ENCODE measurements at regions not wholly inside any gene's neighbourhood (a gene's known extent, or its start where the extent isn't known, plus 50 kb on each side); places are given as distances from the start of the nearest gene placed in this dataset.

DNA sequence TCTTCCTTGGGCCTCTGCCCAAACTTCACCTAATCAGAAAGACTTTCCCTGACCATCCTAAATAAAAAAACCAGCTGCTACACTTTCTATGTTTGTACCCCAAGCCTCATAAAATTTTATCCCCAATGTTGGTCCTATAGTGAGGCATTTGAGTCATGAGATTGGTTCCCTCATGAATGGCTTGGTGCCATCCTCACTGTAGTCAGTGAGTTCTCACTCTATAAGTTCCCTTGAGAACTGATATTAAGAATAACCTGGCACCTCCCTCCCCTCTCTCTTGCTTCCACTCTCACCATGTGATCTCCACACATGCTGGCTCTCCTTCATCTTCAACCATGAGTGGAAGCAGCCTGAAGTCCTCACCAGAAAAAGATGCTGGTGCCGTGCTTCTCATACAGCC is 316.9 kb upstream of the PRDM1 start:
- Histone ChIP-seq H3K27me3 (ENCODE audit: control insufficient read depth, insufficient read depth, low read length) (no peaks in the 10 kb centered on the region), H3K4me1 (ENCODE audit: control insufficient read depth, insufficient read depth, low read length) (no peaks in the 10 kb centered on the region), H3K4me3 (ENCODE audit: low read length) (no peak overlapping the region), H3K36me3 (ENCODE audit: control insufficient read depth, insufficient read depth, low read length) (no peaks in the 10 kb centered on the region), H3K9me3 (ENCODE audit: control insufficient read depth, insufficient read depth, low read length) (no peaks in the 10 kb centered on the region), H3K27ac (ENCODE audit: low read length) (no peak overlapping the region)
- Mint-ChIP-seq H3K4me1 (no peaks in the 10 kb centered on the region), H3K27ac (no peak overlapping the region), H3K9me3 (no peaks in the 10 kb centered on the region), H3K36me3 (no peaks in the 10 kb centered on the region), H3K4me3 (no peak overlapping the region), H3K27me3 (ENCODE audit: low read depth in 2 of 2) (peaks cover 0 to 10% of the 10 kb centered on the region in 2 donors)
- TF ChIP-seq, protein P1, sequence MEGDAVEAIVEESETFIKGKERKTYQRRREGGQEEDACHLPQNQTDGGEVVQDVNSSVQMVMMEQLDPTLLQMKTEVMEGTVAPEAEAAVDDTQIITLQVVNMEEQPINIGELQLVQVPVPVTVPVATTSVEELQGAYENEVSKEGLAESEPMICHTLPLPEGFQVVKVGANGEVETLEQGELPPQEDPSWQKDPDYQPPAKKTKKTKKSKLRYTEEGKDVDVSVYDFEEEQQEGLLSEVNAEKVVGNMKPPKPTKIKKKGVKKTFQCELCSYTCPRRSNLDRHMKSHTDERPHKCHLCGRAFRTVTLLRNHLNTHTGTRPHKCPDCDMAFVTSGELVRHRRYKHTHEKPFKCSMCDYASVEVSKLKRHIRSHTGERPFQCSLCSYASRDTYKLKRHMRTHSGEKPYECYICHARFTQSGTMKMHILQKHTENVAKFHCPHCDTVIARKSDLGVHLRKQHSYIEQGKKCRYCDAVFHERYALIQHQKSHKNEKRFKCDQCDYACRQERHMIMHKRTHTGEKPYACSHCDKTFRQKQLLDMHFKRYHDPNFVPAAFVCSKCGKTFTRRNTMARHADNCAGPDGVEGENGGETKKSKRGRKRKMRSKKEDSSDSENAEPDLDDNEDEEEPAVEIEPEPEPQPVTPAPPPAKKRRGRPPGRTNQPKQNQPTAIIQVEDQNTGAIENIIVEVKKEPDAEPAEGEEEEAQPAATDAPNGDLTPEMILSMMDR (IDR thresholded peaks at IDR 0.05): no peak
- intact Hi-C loops (cut with micrococcal nuclease): no loop called here
- 80% methylated on average over 1 of the region's 1 CpG for WGBS (ENCODE audit: insufficient coverage)
- no peak for ATAC-seq
- DNase-seq: no peak

DNA sequence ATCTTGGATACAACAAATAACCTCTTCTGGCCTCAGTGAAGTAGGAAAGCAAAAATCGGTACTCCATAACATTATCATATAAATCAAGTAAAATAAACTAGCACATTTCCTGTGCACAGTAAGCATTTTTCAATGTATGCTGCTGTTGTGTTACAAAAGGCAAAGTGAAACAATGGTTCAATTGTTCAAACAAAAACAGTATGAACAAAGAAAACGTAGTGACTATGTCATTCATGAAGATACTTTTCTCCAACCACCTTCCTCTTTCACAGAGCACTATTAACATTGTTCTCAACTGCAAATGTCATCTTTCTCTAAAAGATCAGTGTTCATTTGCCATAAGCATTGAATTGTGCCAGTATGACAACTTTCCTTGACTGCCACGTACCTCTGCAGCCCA is 318.6 kb upstream of the PRDM1 start:
- ATAC-seq: no peak
- no peaks in the 10 kb centered on the region for H3K4me1 Mint-ChIP-seq
- no peaks in the 10 kb centered on the region for H3K9me3 Mint-ChIP-seq
- intact Hi-C loops (cut with micrococcal nuclease): no loop called here
- TF ChIP-seq, protein P1 (IDR thresholded peaks at IDR 0.05): no peak
- H3K36me3 Mint-ChIP-seq: no peaks in the 10 kb centered on the region
- no peak overlapping the region for H3K27ac Mint-ChIP-seq
- H3K9me3 ChIP-seq (ENCODE audit: control insufficient read depth, insufficient read depth, low read length): no peaks in the 10 kb centered on the region
- H3K27ac ChIP-seq (ENCODE audit: low read length): no peak overlapping the region
- no peaks in the 10 kb centered on the region for H3K4me1 ChIP-seq (ENCODE audit: control insufficient read depth, insufficient read depth, low read length)
- H3K4me3 ChIP-seq (ENCODE audit: low read length): no peak overlapping the region
- DNase-seq: no peak
- peaks cover 0 to 12% of the 10 kb centered on the region in 2 donors for H3K27me3 Mint-ChIP-seq (ENCODE audit: low read depth in 2 of 2)
- H3K4me3 Mint-ChIP-seq: no peak overlapping the region
- 93% methylated on average over 2 of the region's 3 CpGs for WGBS (ENCODE audit: insufficient coverage)
- no peaks in the 10 kb centered on the region for H3K27me3 ChIP-seq (ENCODE audit: control insufficient read depth, insufficient read depth, low read length)
- H3K36me3 ChIP-seq (ENCODE audit: control insufficient read depth, insufficient read depth, low read length): no peaks in the 10 kb centered on the region

DNA sequence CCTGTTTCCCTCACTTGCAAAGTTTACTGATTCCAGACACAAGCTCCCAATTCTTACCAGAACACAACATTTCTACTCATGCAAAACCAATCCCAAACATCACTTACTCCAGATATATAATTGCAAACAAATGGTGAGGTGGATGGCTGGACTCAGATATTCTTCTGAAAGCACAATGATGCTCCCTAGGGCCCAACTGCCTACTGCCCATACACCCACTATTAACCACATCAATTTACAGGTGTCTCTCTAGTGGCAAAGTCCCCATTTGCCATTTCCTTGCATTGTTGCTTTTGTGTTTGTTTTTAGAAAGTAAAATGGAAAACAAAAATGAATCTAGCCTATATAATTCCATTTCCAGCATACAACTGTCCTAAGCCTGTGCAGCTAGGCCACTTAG is 320.9 kb upstream of the PRDM1 start:
- Histone ChIP-seq H3K36me3 (ENCODE audit: control insufficient read depth, insufficient read depth, low read length) (no peaks in the 10 kb centered on the region), H3K4me1 (ENCODE audit: control insufficient read depth, insufficient read depth, low read length) (no peaks in the 10 kb centered on the region), H3K4me3 (ENCODE audit: low read length) (no peak overlapping the region), H3K27me3 (ENCODE audit: control insufficient read depth, insufficient read depth, low read length) (no peaks in the 10 kb centered on the region), H3K27ac (ENCODE audit: low read length) (no peak overlapping the region), H3K9me3 (ENCODE audit: control insufficient read depth, insufficient read depth, low read length) (no peaks in the 10 kb centered on the region)
- H3K9me3 Mint-ChIP-seq: no peaks in the 10 kb centered on the region
- H3K36me3 Mint-ChIP-seq: no peaks in the 10 kb centered on the region
- peaks cover 2 to 9% of the 10 kb centered on the region in 2 donors for H3K27me3 Mint-ChIP-seq (ENCODE audit: low read depth in 2 of 2)
- TF ChIP-seq, protein P1 (IDR thresholded peaks at IDR 0.05): no peak
- no peaks in the 10 kb centered on the region for H3K4me1 Mint-ChIP-seq
- no peak for ATAC-seq
- H3K4me3 Mint-ChIP-seq: no peak overlapping the region
- DNase-seq: no peak
- H3K27ac Mint-ChIP-seq: no peak overlapping the region
- intact Hi-C loops (cut with micrococcal nuclease): no loop called here

DNA sequence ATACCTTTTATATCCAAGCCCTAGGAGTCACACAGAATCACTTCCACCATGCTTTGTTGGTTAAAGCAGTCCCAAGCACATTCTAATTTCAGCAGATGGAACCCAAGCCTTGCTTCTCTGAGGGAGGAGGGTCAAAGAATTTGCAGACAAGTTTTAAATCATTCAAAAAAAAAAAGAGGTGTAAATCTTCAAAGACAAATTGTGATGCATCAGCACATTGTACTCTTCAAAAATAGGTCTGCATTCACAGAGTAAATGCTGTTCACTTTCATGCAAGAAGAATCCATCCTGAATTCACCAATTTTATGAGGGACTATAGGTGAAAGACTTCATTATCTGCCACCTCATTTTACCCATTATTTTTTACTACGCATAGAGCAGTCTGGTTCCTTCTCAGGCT is 321.8 kb upstream of the PRDM1 start:
- Histone ChIP-seq H3K27me3 (ENCODE audit: control insufficient read depth, insufficient read depth, low read length) (no peaks in the 10 kb centered on the region), H3K4me3 (ENCODE audit: low read length) (no peak overlapping the region), H3K4me1 (ENCODE audit: control insufficient read depth, insufficient read depth, low read length) (no peaks in the 10 kb centered on the region), H3K9me3 (ENCODE audit: control insufficient read depth, insufficient read depth, low read length) (no peaks in the 10 kb centered on the region), H3K36me3 (ENCODE audit: control insufficient read depth, insufficient read depth, low read length) (no peaks in the 10 kb centered on the region), H3K27ac (ENCODE audit: low read length) (no peak overlapping the region)
- Mint-ChIP-seq H3K9me3 (no peaks in the 10 kb centered on the region), H3K4me1 (no peaks in the 10 kb centered on the region), H3K27me3 (ENCODE audit: low read depth in 2 of 2) (peaks cover 9 to 12% of the 10 kb centered on the region in 2 donors), H3K36me3 (no peaks in the 10 kb centered on the region), H3K4me3 (no peak overlapping the region), H3K27ac (no peak overlapping the region)
- ATAC-seq: no peak
- 88% methylated on average over 1 of the region's 1 CpG for WGBS (ENCODE audit: insufficient coverage)
- no peak for DNase-seq
- intact Hi-C loops (cut with micrococcal nuclease): no loop called here
- TF ChIP-seq, protein P1 (IDR thresholded peaks at IDR 0.05): no peak

Data from natural killer cell (primary cell).